CD4-positive, alpha-beta T cell treated with Interferon alpha-2 for 1 hour (primary cell): ENCODE measurements at regions not wholly inside any gene's neighbourhood (a gene's known extent, or its start where the extent isn't known, plus 50 kb on each side); places are given as distances from the start of the nearest gene placed in this dataset.

ENCODE experiments used
- DNase-seq, 2 donors: peaks; one replicate each; pipeline ENCODE4 v3.0.0-alpha.2; 2020 to 2022

DNA sequence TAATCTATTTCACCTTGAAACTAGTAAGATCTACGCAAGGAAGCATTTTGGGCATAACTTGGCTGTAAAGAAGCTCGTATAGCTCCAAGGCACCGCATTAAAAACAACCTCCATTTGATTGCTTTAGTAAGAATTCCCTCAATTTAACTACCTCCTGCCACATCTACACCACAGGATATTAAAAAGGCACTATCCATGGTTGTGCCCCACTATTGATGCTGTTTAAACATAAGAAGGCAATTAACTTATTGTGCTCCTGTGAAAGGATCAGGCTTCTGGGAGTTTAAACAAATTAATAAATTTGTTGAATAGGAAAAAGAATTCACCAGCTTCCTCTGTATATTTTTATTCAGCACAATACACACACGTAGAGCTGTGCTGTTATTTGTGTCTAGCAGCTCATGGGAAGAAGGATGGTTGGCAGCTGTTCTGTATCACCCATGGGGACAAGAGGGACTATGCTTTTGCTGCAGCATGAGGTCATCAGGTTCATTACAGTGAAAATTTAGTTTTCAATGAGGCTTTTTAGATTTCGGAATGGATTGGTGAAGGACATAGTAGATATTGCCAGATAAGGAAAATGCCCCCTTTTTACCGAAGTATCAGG lies 513.3 kb downstream of the HAO1 start:
- DNase-seq = no peak

DNA sequence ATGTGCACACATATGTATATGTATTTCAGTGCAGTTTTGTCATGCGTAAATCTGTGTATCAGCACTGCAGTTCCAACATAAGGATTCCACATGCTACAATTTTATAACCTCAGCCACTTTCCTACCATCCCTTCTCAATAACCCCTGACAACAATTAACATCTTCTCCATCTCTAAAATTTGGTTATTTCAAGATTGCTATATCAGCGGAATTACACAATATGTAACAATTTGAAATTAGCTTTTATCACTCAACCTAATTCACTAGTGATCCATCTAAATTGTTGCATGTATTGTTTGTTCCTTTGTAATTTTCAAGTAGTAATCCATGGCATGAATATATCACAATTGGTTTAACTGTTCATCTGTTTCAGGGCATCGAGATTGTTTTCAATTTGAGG lies 511.3 kb downstream of the HAO1 start:
- no peak for DNase-seq

DNA sequence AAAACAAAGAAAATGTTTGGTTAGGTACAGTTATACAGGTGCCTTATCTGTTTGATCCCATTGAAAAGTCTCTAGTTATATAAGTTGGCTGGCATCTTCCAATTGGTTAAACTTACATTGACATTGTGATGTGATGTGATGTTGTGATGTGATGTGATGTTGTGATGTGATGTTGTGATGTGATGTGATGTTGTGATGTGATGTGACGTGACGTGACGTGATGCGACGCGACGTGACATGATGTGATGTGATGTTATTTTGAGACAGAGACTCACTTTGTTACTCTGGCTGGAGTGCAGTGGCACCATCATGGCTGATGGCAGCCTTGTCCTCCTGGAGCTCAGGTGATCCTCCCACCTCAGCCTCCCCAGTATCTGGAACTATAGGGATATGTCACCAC lies 507.6 kb downstream of the HAO1 start:
- no peak for DNase-seq

- DNase-seq = no peak
Observed at GRCh38 chr20:7437311-7437710, 502.9 kb downstream of the HAO1 start.

DNA sequence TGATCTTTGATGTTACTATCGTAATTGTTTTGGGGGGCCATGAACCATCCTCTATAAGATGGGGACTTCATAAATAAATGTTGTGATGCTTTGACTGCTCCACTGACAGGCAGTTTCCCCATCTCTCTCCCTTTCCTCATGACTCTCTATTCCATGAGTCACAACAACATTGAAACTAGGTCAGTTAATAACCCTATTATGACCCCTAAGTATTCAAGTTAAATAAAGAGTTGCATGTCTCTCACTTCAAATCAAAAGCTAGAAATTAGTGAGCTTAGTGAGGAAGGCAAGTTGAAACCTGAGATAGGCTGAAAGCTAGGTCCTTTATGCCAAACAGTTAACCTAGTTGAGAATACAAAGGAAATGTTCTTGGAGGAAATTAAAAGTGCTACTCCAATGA lies 491.0 kb downstream of the HAO1 start:
- DNase-seq = no peak

DNA sequence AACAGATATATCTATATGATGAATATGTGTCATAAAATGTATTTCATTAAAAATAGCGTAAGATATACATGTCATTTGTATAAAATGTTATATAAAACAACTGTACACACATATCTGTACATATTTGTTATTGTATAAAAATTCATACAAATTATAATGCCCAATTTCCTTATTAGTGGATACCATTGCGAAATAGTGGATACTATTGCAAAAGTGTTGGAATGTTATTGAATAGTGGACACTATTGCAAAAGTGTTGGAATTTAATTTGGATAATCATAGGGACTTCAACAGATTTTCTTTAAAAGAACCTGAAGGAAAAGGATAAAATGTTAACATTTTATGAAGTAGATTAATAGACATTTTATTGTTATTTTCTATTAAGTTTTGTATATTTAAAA lies 487.4 kb downstream of the HAO1 start:
- DNase-seq = no peak

GRCh38 chr20:7454047-7454446 lies 486.2 kb downstream of the HAO1 start:
- no peak for DNase-seq

GRCh38 chr20:7458459-7458858 lies 481.8 kb downstream of the HAO1 start:
- no peak for DNase-seq

GRCh38 chr20:7459083-7459482 lies 481.2 kb downstream of the HAO1 start:
- DNase-seq = no peak

DNA sequence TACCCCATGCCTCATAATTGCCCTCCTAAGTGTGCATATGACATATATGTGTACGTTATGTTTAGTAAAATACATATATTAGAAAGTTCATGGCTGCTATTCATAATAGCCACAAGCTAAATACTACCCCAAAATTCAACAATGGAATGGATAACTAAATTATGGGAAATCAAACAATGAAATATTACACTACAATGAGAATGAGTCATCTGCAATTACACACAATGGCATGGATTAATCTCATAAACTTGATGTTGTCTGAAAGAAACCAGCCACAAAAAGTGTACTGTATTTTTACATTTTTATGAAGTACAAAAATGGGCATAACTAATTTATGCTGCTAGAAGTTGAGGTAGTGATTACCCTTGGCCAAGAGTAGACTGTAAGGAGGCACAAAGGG lies 477.0 kb downstream of the HAO1 start:
- no peak for DNase-seq

GRCh38 chr20:7470912-7471311 lies 469.3 kb downstream of the HAO1 start:
- no peak for DNase-seq

DNA sequence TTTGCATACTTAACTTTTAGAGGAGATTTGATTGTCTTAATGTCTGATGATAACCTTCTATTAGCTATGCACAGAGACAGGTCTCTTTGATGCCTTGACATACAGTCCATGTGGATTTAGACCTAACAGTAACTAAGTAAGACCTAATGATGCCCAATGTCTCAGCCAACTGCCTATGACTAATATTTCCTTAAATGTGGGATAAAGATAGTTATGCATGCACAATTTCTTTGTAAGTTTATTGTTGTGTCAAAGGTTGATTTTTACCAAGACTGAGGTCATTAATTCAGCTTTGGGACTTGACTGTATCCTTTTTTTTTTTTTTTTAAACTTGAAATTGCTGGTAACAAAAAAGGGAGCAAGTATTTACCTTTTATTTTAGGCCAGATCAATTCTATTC lies 450.0 kb downstream of the HAO1 start:
- DNase-seq = no peak

GRCh38 chr20:7492257-7492656 lies 448.0 kb downstream of the HAO1 start:
- DNase-seq = no peak

DNA sequence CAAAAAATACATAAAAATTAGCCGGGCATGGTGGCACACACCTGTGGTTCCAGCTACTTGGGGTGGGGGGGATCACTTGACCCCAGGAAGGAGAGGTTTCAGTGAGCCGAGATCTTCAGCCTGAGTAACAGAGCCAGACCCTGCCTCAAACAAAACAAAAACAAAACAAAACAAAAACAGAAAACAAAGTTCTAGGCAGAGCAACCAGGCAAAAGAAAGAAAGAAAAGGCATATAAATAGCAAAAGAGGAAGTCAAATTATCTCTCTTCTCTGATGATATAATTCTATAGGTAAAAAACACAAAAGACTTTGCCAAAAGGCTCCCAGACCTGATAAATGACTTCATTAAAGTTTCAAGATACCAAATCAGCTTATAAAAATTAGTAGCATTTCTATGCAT lies 446.9 kb downstream of the HAO1 start:
- DNase-seq = no peak

- no peak for DNase-seq
Observed at GRCh38 chr20:7496394-7496991, 443.8 kb downstream of the HAO1 start.

GRCh38 chr20:7497985-7498384 lies 442.3 kb downstream of the HAO1 start:
- DNase-seq = no peak

DNA sequence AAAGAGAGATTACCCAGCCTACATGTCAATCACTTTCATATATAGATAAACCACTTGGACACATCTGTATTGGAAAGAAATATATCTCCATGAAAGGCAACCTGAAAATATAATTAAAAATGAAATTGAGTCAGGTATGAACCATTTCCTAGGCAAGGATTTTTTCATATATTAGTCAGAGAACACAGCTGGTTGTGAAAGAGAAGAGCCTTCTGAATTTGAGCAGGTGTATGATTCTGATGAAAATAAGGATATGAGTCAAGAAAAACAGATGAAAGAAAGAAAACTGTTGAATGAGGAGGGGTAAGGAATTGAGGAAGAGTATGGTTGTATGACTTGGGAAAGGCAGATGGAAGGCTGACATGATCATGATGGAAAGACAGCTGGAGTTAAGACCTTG lies 441.1 kb downstream of the HAO1 start:
- no peak for DNase-seq

DNA sequence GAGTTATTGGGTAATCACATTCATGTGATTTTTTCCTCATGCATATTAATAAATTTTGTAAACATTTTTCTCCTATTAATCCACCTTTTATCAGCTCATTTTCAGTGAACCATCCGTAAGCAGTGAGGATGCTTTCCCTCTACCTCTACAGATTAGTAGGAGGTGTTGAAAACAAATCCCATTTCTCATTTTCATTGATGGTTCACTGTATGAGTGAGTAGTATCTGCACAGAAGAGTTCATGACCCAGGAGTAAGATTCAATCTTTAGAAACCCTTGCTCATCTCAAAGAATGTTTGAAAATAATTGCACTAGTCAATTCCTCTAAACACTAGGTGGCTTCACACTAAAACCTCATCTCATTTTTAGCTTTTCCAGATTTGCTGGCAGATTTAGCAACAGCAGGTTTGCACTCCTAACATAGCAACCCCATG lies 440.0 kb downstream of the HAO1 start:
- DNase-seq = no peak

DNA sequence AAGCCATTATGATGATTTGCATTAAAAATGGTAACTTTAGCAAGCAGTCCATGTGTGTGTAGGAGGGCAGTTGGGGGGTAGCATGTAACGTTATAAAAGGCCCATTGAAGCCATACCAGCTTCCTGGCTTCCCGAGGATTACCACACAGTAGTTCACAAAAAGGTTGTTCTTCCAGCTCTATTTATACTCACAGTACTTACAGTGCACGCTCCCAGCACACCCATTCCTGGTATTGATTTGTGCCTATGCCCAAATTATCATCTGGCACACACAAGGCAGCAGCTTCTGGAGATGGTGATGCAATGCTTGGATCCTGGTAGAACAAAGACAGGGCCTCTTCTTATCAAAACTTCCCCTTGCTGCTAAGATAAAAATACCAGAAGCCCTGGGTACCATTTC lies 436.8 kb downstream of the HAO1 start:
- no peak for DNase-seq

GRCh38 chr20:7505152-7505834 lies 435.0 kb downstream of the HAO1 start:
- no peak for DNase-seq

DNA sequence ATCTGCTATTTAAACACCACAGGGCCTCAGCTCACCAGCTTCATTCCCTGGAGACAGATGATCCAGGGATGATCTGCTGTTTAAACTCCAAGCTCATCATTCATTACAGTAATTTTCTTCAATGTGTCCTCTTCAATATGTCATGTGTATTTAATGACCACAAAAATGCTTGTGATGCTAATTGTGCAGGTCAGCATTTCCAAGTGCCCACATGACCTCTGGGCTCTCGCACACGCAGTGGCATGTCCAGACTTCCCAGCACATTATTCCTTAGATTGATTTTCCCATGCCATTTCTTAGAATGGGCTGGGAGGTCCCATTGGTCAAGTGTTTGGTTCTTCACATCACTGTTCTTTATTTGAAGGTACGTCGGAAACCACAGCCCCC lies 434.4 kb downstream of the HAO1 start:
- DNase-seq = no peak

DNA sequence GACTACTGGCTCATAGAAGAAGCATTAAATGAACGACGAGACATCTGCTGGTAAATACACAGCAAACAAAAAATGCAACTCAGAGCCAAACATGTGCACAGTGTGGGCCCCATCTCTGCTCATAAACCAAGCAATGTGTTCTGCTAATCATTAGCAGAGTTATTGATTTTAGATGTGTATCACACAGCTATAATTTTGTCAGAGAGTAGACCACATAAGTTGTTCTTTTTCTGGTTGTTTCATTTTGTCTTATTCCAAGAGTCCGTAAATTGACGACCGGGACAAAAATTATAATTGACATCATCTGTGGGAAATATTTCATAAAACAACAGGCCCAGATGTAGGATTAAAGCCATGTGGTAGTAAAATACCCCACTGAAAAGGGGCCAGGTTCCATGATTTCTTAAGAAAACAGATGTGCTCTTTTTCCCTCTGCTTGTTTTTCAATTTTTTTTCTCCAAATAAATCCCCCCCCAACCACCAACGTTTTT lies 423.6 kb downstream of the HAO1 start:
- DNase-seq = no peak

DNA sequence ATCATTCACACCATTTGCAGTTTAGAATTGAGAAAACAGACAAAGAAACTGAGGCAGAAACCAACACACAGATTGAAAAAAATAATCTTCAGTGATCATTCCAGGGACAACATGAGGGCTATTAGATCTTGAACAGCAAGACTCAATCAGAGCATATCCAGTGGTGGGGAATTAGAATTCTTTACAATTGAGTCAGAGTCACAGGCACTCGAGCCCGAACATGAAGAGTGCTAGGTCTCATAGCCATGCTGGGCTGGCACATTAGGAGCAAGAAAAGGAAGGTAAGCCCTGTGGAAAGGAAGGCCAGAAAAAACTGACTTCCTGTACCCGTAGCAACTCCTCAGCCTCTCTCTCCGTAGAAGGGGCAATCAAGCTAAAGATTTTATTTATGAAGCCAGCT lies 419.9 kb downstream of the HAO1 start:
- DNase-seq = no peak

GRCh38 chr20:7523288-7523687 lies 417.0 kb downstream of the HAO1 start:
- no peak for DNase-seq

- DNase-seq = no peak
Observed at GRCh38 chr20:7540018-7540417, 400.2 kb downstream of the HAO1 start.
